Stimulated activated CD4-positive, alpha-beta T cell treated with anti-CD3 and anti-CD28 coated beads, Interleukin-1b, Interleukin-23, amount 100 ng/mL, for 24 hours (primary cell): ENCODE measurements at regions not wholly inside any gene's neighbourhood (a gene's known extent, or its start where the extent isn't known, plus 50 kb on each side); places are given as distances from the start of the nearest gene placed in this dataset.
"Not testable (repeated sequence)": the region's sequence is repeated elsewhere in the genome, so short reads cannot be mapped to it uniquely, and the experiment has no call there.

Experiments used
- DNase-seq, 4 experiments: peaks; one replicate each; pipeline ENCODE4 v3.0.0-alpha.2; 2020; ENCODE audit warnings: low read depth in 4 of 4, low spot score in 1 of 4

- not testable (repeated sequence) for DNase-seq
Observed at GRCh38 chr16:31745098-31745497, 128.5 kb upstream of the ZNF267 start.

DNA sequence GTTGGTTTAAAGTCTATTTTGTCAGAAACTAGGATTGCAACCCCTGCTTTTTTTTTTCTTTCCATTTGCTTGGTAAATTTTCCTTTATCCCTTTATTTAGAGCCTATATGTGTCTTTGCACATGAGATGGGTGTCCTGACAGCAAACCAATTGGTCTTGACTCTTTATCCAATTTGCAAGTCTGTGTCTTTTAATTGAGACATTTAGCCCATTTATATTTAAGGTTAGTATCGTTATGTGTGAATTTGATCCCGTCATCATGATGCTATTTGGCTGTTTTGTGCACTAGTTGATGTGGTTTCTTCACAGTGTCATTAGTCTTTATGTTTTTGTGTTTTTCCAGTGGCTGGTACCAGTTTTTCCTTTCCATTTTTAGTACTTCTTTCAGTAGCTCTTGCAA lies 127.7 kb upstream of the ZNF267 start:
- DNase-seq, result no peak

DNA sequence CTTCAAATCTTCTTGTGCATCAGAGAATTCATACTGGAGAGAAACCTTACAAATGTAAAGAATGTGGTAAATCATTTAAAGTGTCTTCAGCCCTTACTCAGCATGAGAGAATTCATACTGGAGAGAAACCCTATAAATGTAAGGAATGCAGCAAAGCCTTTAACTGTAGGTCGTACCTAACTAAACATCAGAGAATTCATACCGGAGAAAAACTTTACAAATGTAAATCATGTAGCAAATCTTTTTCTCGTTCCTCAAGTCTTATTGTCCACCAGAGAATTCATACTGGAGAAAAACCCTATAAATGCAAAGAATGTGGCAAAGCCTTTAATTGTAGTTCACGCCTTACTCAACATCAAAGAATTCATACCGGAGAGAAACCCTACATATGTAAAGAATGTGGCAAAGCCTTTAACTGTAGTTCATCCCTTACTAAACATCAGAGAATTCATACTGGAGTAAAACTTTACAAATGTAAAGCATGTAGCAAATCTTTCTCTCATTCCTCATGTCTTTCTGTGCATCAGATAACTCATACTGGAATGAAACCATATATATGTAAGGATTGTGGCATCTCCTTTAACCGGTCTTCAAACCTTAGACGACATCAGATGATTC lies 118.5 kb upstream of the ZNF267 start:
- DNase-seq, result no peak

GRCh38 chr16:31764103-31764502 lies 109.5 kb upstream of the ZNF267 start:
- no peak for DNase-seq

DNA sequence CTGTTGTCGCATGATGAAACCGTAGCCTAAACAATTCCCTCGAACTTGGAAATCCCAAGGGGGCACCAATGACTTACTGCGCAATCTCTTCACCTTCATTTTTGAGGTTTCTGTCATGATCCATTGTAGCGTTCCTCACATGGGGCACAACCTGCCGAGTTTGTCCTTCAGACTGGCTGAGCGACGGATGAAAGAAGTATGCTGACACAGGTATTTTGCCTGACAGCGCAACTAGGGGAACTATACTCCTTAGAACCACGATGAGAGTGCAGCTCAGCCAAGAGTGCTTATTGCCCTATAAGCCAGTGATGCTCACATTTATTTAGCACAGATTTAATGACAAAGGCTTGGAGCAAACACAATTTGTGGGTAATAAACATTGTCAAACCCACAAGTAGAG lies 106.3 kb upstream of the ZNF267 start:
- DNase-seq, result no peak

- DNase-seq, result no peak
Observed at GRCh38 chr16:31780342-31780741, 93.3 kb upstream of the ZNF267 start.

DNA sequence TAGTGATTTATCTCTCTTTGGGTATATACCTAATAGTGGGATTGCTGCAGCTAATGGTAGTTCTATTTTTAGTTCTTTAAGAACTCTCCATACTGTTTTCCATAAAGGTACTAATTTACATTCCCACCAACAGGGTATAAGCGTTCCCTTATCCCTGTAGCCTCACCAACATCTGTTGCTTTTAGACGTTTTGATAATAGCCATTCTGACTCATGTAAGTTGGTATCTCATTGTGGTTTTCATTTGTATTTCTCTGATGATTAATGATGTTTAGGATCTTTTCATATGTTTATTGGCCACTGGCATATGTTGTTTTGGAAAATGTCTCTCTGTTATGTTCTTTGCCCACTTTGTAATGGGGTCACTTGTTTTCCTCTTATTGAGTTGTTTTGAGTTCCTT lies 88.5 kb upstream of the ZNF267 start:
- DNase-seq, result no peak

DNA sequence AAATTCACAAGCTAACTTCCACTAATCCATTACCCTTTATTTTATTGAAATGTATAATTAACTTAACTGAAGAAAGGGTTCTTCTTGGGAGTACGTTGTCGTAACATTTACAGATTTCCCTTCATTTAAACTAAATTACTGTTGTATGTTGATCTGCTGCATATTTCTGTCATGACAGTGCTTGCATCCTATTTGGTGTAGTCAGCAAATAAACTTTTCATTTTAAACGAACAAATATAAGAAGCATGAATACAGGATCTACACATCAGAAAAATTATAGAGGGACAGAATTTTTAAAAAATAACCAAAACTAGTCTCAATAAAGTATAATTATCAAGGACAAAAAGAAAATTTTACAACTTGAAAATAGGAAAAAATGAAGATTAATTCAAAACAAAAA lies 66.5 kb upstream of the ZNF267 start:
- no peak for DNase-seq

GRCh38 chr16:31810863-31811262 lies 62.7 kb upstream of the ZNF267 start:
- no peak for DNase-seq

DNA sequence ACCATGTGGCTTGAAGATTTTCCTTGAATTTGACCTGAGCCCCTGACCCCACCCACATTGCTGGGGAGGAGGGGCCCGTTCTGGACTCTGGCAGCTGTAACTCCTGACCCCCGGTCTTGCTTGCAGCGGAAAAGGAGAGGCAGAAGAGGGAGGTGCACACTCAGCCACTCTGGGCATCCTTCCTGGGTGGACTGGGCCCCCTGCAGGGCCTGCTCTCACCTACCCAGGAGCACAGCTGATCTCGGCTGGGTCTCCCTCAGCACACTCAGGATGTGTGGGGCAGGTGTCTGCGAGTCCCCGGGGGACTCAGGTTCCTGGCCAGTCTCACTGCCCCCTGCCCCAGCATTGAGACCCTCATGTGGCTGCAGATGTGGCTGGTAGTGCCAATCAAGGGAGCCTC lies 57.5 kb upstream of the ZNF267 start:
- not testable (repeated sequence) for DNase-seq

DNA sequence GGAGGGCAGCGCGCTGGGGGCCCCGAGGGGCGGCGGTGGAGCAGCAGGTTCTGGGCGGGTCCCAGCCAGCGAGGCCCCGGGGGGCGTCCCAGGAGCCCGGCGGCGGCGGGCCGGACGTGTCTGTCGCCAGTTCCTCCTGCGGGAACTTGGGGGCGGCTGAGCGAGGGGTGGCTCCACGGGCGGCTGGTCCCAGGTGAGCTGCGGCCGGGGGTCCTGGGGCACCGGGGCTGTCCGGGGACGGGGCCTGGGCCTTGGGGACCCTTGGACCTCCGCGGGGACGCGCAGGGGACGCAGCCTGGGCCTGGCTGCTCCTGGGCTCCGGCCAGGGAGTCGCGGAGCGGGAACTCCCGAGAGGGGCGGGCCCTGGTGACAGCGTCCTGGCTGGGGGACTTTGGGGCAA lies 54.2 kb upstream of the ZNF267 start:
- no peak for DNase-seq

GRCh38 chr16:31819948-31820347 lies 53.7 kb upstream of the ZNF267 start:
- no peak for DNase-seq
